ENCODE measurements at regions not wholly inside any gene's neighbourhood (a gene's known extent, or its start where the extent isn't known, plus 50 kb on each side); places are given as distances from the start of the nearest gene placed in this dataset.
"Not testable (repeated sequence)": the region's sequence is repeated elsewhere in the genome, so short reads cannot be mapped to it uniquely, and the experiment has no call there.

GRCh38 chr12:20047901-20048300, 320.4 kb upstream of the PDE3A start:
- no peaks in the 10 kb centered on the region for H3K36me3 ChIP-seq (ENCODE audit: control insufficient read depth in 5 of 5, insufficient read depth in 5 of 5, low read length in 5 of 5)
- no peak overlapping the region for H3K27ac ChIP-seq (ENCODE audit: low read depth, low read length)
- no peaks in the 10 kb centered on the region for H3K9me3 ChIP-seq (ENCODE audit: control insufficient read depth in 5 of 5, low read length in 5 of 5)
- no peaks in the 10 kb centered on the region for H3K27me3 ChIP-seq (ENCODE audit: control insufficient read depth in 5 of 5, insufficient read depth in 4 of 5, low read length in 5 of 5)
- no peak overlapping the region for H3K9ac ChIP-seq (ENCODE audit: low read length in 5 of 5)
- H3K4me3 ChIP-seq (ENCODE audit: low read depth in 1 of 5, low read length in 5 of 5) = no peak overlapping the region
- peaks cover 0 to 23% (median 11%) of the 10 kb centered on the region in 5 donors for H3K4me1 ChIP-seq (ENCODE audit: control insufficient read depth in 5 of 5, insufficient read depth in 5 of 5, low read length in 5 of 5)

- Histone ChIP-seq H3K27me3 (ENCODE audit: control insufficient read depth in 5 of 5, insufficient read depth in 4 of 5, low read length in 5 of 5) (no peaks in the 10 kb centered on the region), H3K9me3 (ENCODE audit: control insufficient read depth in 5 of 5, low read length in 5 of 5) (no peaks in the 10 kb centered on the region), H3K27ac (ENCODE audit: low read depth, low read length) (no peak overlapping the region), H3K4me3 (ENCODE audit: low read depth in 1 of 5, low read length in 5 of 5) (no peak overlapping the region), H3K9ac (ENCODE audit: low read length in 5 of 5) (no peak overlapping the region), H3K4me1 (ENCODE audit: control insufficient read depth in 5 of 5, insufficient read depth in 5 of 5, low read length in 5 of 5) (peaks cover 0 to 8% (median 4%) of the 10 kb centered on the region in 5 donors), H3K36me3 (ENCODE audit: control insufficient read depth in 5 of 5, insufficient read depth in 5 of 5, low read length in 5 of 5) (no peaks in the 10 kb centered on the region)
Observed at GRCh38 chr12:20050221-20050620, 318.1 kb upstream of the PDE3A start.

GRCh38 chr12:20053782-20054181, 314.6 kb upstream of the PDE3A start:
- Histone ChIP-seq H3K36me3 (ENCODE audit: control insufficient read depth in 5 of 5, insufficient read depth in 5 of 5, low read length in 5 of 5) (no peaks in the 10 kb centered on the region), H3K4me1 (ENCODE audit: control insufficient read depth in 5 of 5, insufficient read depth in 5 of 5, low read length in 5 of 5) (peaks cover 0 to 8% (median 4%) of the 10 kb centered on the region in 5 donors), H3K9ac (ENCODE audit: low read length in 5 of 5) (no peak overlapping the region), H3K4me3 (ENCODE audit: low read depth in 1 of 5, low read length in 5 of 5) (no peak overlapping the region), H3K27me3 (ENCODE audit: control insufficient read depth in 5 of 5, insufficient read depth in 4 of 5, low read length in 5 of 5) (no peaks in the 10 kb centered on the region), H3K9me3 (ENCODE audit: control insufficient read depth in 5 of 5, low read length in 5 of 5) (no peaks in the 10 kb centered on the region), H3K27ac (ENCODE audit: low read depth, low read length) (no peak overlapping the region)

GRCh38 chr12:20055856-20056255, 312.5 kb upstream of the PDE3A start:
- H3K4me1 ChIP-seq (ENCODE audit: control insufficient read depth in 5 of 5, insufficient read depth in 5 of 5, low read length in 5 of 5) = no peaks in the 10 kb centered on the region
- no peaks in the 10 kb centered on the region for H3K9me3 ChIP-seq (ENCODE audit: control insufficient read depth in 5 of 5, low read length in 5 of 5)
- no peak overlapping the region for H3K27ac ChIP-seq (ENCODE audit: low read depth, low read length)
- no peaks in the 10 kb centered on the region for H3K36me3 ChIP-seq (ENCODE audit: control insufficient read depth in 5 of 5, insufficient read depth in 5 of 5, low read length in 5 of 5)
- H3K9ac ChIP-seq (ENCODE audit: low read length in 5 of 5) = no peak overlapping the region
- H3K27me3 ChIP-seq (ENCODE audit: control insufficient read depth in 5 of 5, insufficient read depth in 4 of 5, low read length in 5 of 5) = no peaks in the 10 kb centered on the region
- no peak overlapping the region for H3K4me3 ChIP-seq (ENCODE audit: low read depth in 1 of 5, low read length in 5 of 5)

- Histone ChIP-seq H3K9ac (ENCODE audit: low read length in 5 of 5) (no peak overlapping the region), H3K27ac (ENCODE audit: low read depth, low read length) (no peak overlapping the region), H3K27me3 (ENCODE audit: control insufficient read depth in 5 of 5, insufficient read depth in 4 of 5, low read length in 5 of 5) (no peaks in the 10 kb centered on the region), H3K36me3 (ENCODE audit: control insufficient read depth in 5 of 5, insufficient read depth in 5 of 5, low read length in 5 of 5) (no peaks in the 10 kb centered on the region), H3K9me3 (ENCODE audit: control insufficient read depth in 5 of 5, low read length in 5 of 5) (no peaks in the 10 kb centered on the region), H3K4me1 (ENCODE audit: control insufficient read depth in 5 of 5, insufficient read depth in 5 of 5, low read length in 5 of 5) (no peaks in the 10 kb centered on the region), H3K4me3 (ENCODE audit: low read depth in 1 of 5, low read length in 5 of 5) (no peak overlapping the region)
Observed at GRCh38 chr12:20057398-20057797, 310.9 kb upstream of the PDE3A start.

GRCh38 chr12:20063116-20063515, 305.2 kb upstream of the PDE3A start:
- no peaks in the 10 kb centered on the region for H3K4me1 ChIP-seq (ENCODE audit: control insufficient read depth in 5 of 5, insufficient read depth in 5 of 5, low read length in 5 of 5)
- H3K9ac ChIP-seq (ENCODE audit: low read length in 5 of 5) = no peak overlapping the region
- H3K36me3 ChIP-seq (ENCODE audit: control insufficient read depth in 5 of 5, insufficient read depth in 5 of 5, low read length in 5 of 5) = no peaks in the 10 kb centered on the region
- no peaks in the 10 kb centered on the region for H3K9me3 ChIP-seq (ENCODE audit: control insufficient read depth in 5 of 5, low read length in 5 of 5)
- no peak overlapping the region for H3K27ac ChIP-seq (ENCODE audit: low read depth, low read length)
- H3K4me3 ChIP-seq (ENCODE audit: low read depth in 1 of 5, low read length in 5 of 5) = no peak overlapping the region
- H3K27me3 ChIP-seq (ENCODE audit: control insufficient read depth in 5 of 5, insufficient read depth in 4 of 5, low read length in 5 of 5) = no peaks in the 10 kb centered on the region

GRCh38 chr12:20077618-20078017, 290.7 kb upstream of the PDE3A start:
- Histone ChIP-seq H3K9me3 (ENCODE audit: control insufficient read depth in 5 of 5, low read length in 5 of 5) (peaks cover 0 to 3% (median 0%) of the 10 kb centered on the region in 5 donors), H3K27me3 (ENCODE audit: control insufficient read depth in 5 of 5, insufficient read depth in 4 of 5, low read length in 5 of 5) (no peaks in the 10 kb centered on the region), H3K4me3 (ENCODE audit: low read depth in 1 of 5, low read length in 5 of 5) (no peak overlapping the region), H3K27ac (ENCODE audit: low read depth, low read length) (no peak overlapping the region), H3K36me3 (ENCODE audit: control insufficient read depth in 5 of 5, insufficient read depth in 5 of 5, low read length in 5 of 5) (no peaks in the 10 kb centered on the region), H3K4me1 (ENCODE audit: control insufficient read depth in 5 of 5, insufficient read depth in 5 of 5, low read length in 5 of 5) (no peaks in the 10 kb centered on the region), H3K9ac (ENCODE audit: low read length in 5 of 5) (no peak overlapping the region)

GRCh38 chr12:20089077-20089476, 279.3 kb upstream of the PDE3A start:
- no peak overlapping the region for H3K27ac ChIP-seq (ENCODE audit: low read depth, low read length)
- H3K27me3 ChIP-seq (ENCODE audit: control insufficient read depth in 5 of 5, insufficient read depth in 4 of 5, low read length in 5 of 5) = no peaks in the 10 kb centered on the region
- no peak overlapping the region for H3K4me3 ChIP-seq (ENCODE audit: low read depth in 1 of 5, low read length in 5 of 5)
- H3K36me3 ChIP-seq (ENCODE audit: control insufficient read depth in 5 of 5, insufficient read depth in 5 of 5, low read length in 5 of 5) = no peaks in the 10 kb centered on the region
- no peaks in the 10 kb centered on the region for H3K9me3 ChIP-seq (ENCODE audit: control insufficient read depth in 5 of 5, low read length in 5 of 5)
- no peak overlapping the region for H3K9ac ChIP-seq (ENCODE audit: low read length in 5 of 5)
- H3K4me1 ChIP-seq (ENCODE audit: control insufficient read depth in 5 of 5, insufficient read depth in 5 of 5, low read length in 5 of 5) = no peaks in the 10 kb centered on the region

GRCh38 chr12:20093190-20093810, 275.0 kb upstream of the PDE3A start:
- H3K27ac ChIP-seq (ENCODE audit: low read depth, low read length); H3K9ac ChIP-seq (ENCODE audit: low read length in 5 of 5); H3K4me3 ChIP-seq (ENCODE audit: low read depth in 1 of 5, low read length in 5 of 5); H3K9me3 ChIP-seq (ENCODE audit: control insufficient read depth in 5 of 5, low read length in 5 of 5); H3K36me3 ChIP-seq (ENCODE audit: control insufficient read depth in 5 of 5, insufficient read depth in 5 of 5, low read length in 5 of 5); H3K27me3 ChIP-seq (ENCODE audit: control insufficient read depth in 5 of 5, insufficient read depth in 4 of 5, low read length in 5 of 5); H3K4me1 ChIP-seq (ENCODE audit: control insufficient read depth in 5 of 5, insufficient read depth in 5 of 5, low read length in 5 of 5): not testable (repeated sequence)

- no peak overlapping the region for H3K27ac ChIP-seq (ENCODE audit: low read depth, low read length)
- H3K9me3 ChIP-seq (ENCODE audit: control insufficient read depth in 5 of 5, low read length in 5 of 5) = no peaks in the 10 kb centered on the region
- no peaks in the 10 kb centered on the region for H3K36me3 ChIP-seq (ENCODE audit: control insufficient read depth in 5 of 5, insufficient read depth in 5 of 5, low read length in 5 of 5)
- no peak overlapping the region for H3K9ac ChIP-seq (ENCODE audit: low read length in 5 of 5)
- no peaks in the 10 kb centered on the region for H3K27me3 ChIP-seq (ENCODE audit: control insufficient read depth in 5 of 5, insufficient read depth in 4 of 5, low read length in 5 of 5)
- no peak overlapping the region for H3K4me3 ChIP-seq (ENCODE audit: low read depth in 1 of 5, low read length in 5 of 5)
- peaks cover 0 to 8% (median 0%) of the 10 kb centered on the region in 5 donors for H3K4me1 ChIP-seq (ENCODE audit: control insufficient read depth in 5 of 5, insufficient read depth in 5 of 5, low read length in 5 of 5)
Observed at GRCh38 chr12:20096430-20096829, 271.9 kb upstream of the PDE3A start.

GRCh38 chr12:20097626-20098025, 270.7 kb upstream of the PDE3A start:
- no peak overlapping the region for H3K4me3 ChIP-seq (ENCODE audit: low read depth in 1 of 5, low read length in 5 of 5)
- H3K27ac ChIP-seq (ENCODE audit: low read depth, low read length) = no peak overlapping the region
- no peaks in the 10 kb centered on the region for H3K36me3 ChIP-seq (ENCODE audit: control insufficient read depth in 5 of 5, insufficient read depth in 5 of 5, low read length in 5 of 5)
- no peaks in the 10 kb centered on the region for H3K9me3 ChIP-seq (ENCODE audit: control insufficient read depth in 5 of 5, low read length in 5 of 5)
- no peak overlapping the region for H3K9ac ChIP-seq (ENCODE audit: low read length in 5 of 5)
- H3K27me3 ChIP-seq (ENCODE audit: control insufficient read depth in 5 of 5, insufficient read depth in 4 of 5, low read length in 5 of 5) = no peaks in the 10 kb centered on the region
- H3K4me1 ChIP-seq (ENCODE audit: control insufficient read depth in 5 of 5, insufficient read depth in 5 of 5, low read length in 5 of 5) = peaks cover 0 to 8% (median 0%) of the 10 kb centered on the region in 5 donors

Data from subcutaneous abdominal adipose tissue (tissue), 5 donors.